H9 (cell line): ENCODE measurements at regions not wholly inside any gene's neighbourhood (a gene's known extent, or its start where the extent isn't known, plus 50 kb on each side); places are given as distances from the start of the nearest gene placed in this dataset.

ENCODE experiments used
- DNase-seq: peaks from one replicate; pipeline ENCODE4 v3.0.0-alpha.2; 2017
- H2AFZ ChIP-seq: one replicate; pipeline ENCODE4 v1.6.1; 2013; ENCODE audit warnings: mild to moderate bottlenecking, low read length, control low read depth, moderate library complexity
- H2AK5ac ChIP-seq: 2 replicates; pipeline ENCODE4 v1.6.1; 2013; ENCODE audit warnings: low read length, control low read depth, mixed read lengths; ENCODE audit not compliant: insufficient read length
- H2BK120ac ChIP-seq: one replicate; pipeline ENCODE4 v1.6.1; 2013; ENCODE audit warnings: low read depth, mild to moderate bottlenecking, low read length, control low read depth, inconsistent platforms; ENCODE audit not compliant: poor library complexity, severe bottlenecking
- H2BK12ac ChIP-seq: 2 replicates; pipeline ENCODE4 v1.6.1; 2013; ENCODE audit warnings: low read length, control low read depth, mixed read lengths, low read depth; ENCODE audit not compliant: insufficient read length
- H2BK15ac ChIP-seq: 2 replicates; pipeline ENCODE4 v1.6.1; 2013; ENCODE audit warnings: low read depth, low read length, control low read depth
- H2BK20ac ChIP-seq: one replicate; pipeline ENCODE4 v1.6.1; 2013; ENCODE audit warnings: low read depth, mild to moderate bottlenecking, low read length, control low read depth, inconsistent platforms; ENCODE audit not compliant: poor library complexity, severe bottlenecking
- H2BK5ac ChIP-seq: 2 replicates; pipeline ENCODE4 v1.6.1; 2013; ENCODE audit warnings: low read length, control low read depth, mixed read lengths; ENCODE audit not compliant: insufficient read length
- H3K14ac ChIP-seq: 2 replicates; pipeline ENCODE4 v1.6.1; 2013; ENCODE audit warnings: low read length, control low read depth; ENCODE audit not compliant: insufficient read depth
- H3K18ac ChIP-seq: 2 replicates; pipeline ENCODE4 v1.6.1; 2013; ENCODE audit warnings: low read depth, mild to moderate bottlenecking, mixed read lengths, low read length, control low read depth; ENCODE audit not compliant: insufficient read length
- H3K23ac ChIP-seq: 2 replicates; pipeline ENCODE4 v1.6.1; 2013; ENCODE audit warnings: low read length, control low read depth, mixed read lengths, low read depth; ENCODE audit not compliant: insufficient read length
- H3K23me2 ChIP-seq: 2 replicates; pipeline ENCODE4 v1.6.1; 2013; ENCODE audit warnings: low read depth, mild to moderate bottlenecking, mixed read lengths, low read length, control low read depth; ENCODE audit not compliant: insufficient read length, poor library complexity, severe bottlenecking
- H3K27ac ChIP-seq: 2 replicates; pipeline ENCODE4 v1.5.1; 2013; ENCODE audit warnings: low read length, control low read depth, mixed read lengths, low read depth; ENCODE audit not compliant: insufficient read length
- H3K27me3 ChIP-seq: 2 replicates; pipeline ENCODE4 v1.6.1; 2013; ENCODE audit warnings: low read length, control low read depth, inconsistent platforms; ENCODE audit not compliant: insufficient read depth
- H3K4ac ChIP-seq: 2 replicates; pipeline ENCODE4 v1.6.1; 2013; ENCODE audit warnings: low read depth, mild to moderate bottlenecking, control low read depth, inconsistent platforms, low read length, moderate library complexity
- H3K4me1 ChIP-seq: 2 replicates; pipeline ENCODE4 v1.6.1; 2013; ENCODE audit warnings: low read length, control low read depth, inconsistent platforms; ENCODE audit not compliant: insufficient read depth
- H3K4me2 ChIP-seq: 2 replicates; pipeline ENCODE4 v1.6.1; 2013; ENCODE audit warnings: low read length, control low read depth, mixed read lengths; ENCODE audit not compliant: insufficient read length, insufficient read depth
- H3K56ac ChIP-seq: 2 replicates; pipeline ENCODE4 v1.6.1; 2013; ENCODE audit warnings: low read depth, mild to moderate bottlenecking, mixed read lengths, low read length, control low read depth; ENCODE audit not compliant: insufficient read length
- H3K79me1 ChIP-seq: 2 replicates; pipeline ENCODE4 v1.6.1; 2013; ENCODE audit warnings: low read depth, mild to moderate bottlenecking, moderate library complexity, low read length, control low read depth, inconsistent platforms; ENCODE audit not compliant: insufficient read depth, poor library complexity, severe bottlenecking
- H3K79me2 ChIP-seq: 2 replicates; pipeline ENCODE4 v1.6.1; 2013; ENCODE audit warnings: low read length, control low read depth, inconsistent platforms; ENCODE audit not compliant: insufficient read depth
- H3K9ac ChIP-seq: 2 replicates; pipeline ENCODE4 v1.6.1; 2013; ENCODE audit warnings: low read length, control low read depth, mixed read lengths; ENCODE audit not compliant: insufficient read length; ENCODE audit errors: extremely low read depth
- H3K9me3 ChIP-seq: one replicate; pipeline ENCODE4 v1.6.1; 2013; ENCODE audit warnings: low read depth, low read length, inconsistent platforms; ENCODE audit not compliant: control insufficient read depth
- H3T11ph ChIP-seq: one replicate; pipeline ENCODE4 v1.6.1; 2013; ENCODE audit warnings: mild to moderate bottlenecking, low read length, control low read depth, inconsistent platforms
- H4K20me1 ChIP-seq: one replicate; pipeline ENCODE4 v1.6.1; 2013; ENCODE audit not compliant: control insufficient read depth, insufficient read length, insufficient read depth
- H4K5ac ChIP-seq: 2 replicates; pipeline ENCODE4 v1.6.1; 2013; ENCODE audit warnings: low read depth, mild to moderate bottlenecking, mixed read lengths, low read length, control low read depth; ENCODE audit not compliant: insufficient read length
- H4K8ac ChIP-seq: replicated peaks from 2 replicates; pipeline ENCODE4 v1.6.1; 2013; ENCODE audit warnings: low read length, control low read depth, mixed read lengths, low read depth; ENCODE audit not compliant: insufficient read length
- H4K91ac ChIP-seq: 2 replicates; pipeline ENCODE4 v1.6.1; 2013; ENCODE audit warnings: low read depth, mild to moderate bottlenecking, moderate library complexity, mixed read lengths, low read length, control low read depth; ENCODE audit not compliant: insufficient read length
- H3K27ac Mint-ChIP-seq, 3 experiments: 2 replicates in 2 of 3; 3 replicates in 1 of 3; pipeline ENCODE4 v1.8.0; 2020 to 2021; ENCODE audit warnings: mixed read lengths in 3 of 3, mild to moderate bottlenecking in 1 of 3, moderate library complexity in 1 of 3
- H3K27me3 Mint-ChIP-seq: 2 replicates; pipeline ENCODE4 v1.8.0; 2021; ENCODE audit warnings: low read depth, mild to moderate bottlenecking, moderate library complexity, mixed read lengths
- H3K36me3 Mint-ChIP-seq, 3 experiments: 2 replicates in 2 of 3; 3 replicates in 1 of 3; pipeline ENCODE4 v1.8.0; 2020 to 2021; ENCODE audit warnings: low read depth in 3 of 3, mixed read lengths in 3 of 3; ENCODE audit not compliant: insufficient read depth in 1 of 3
- H3K4me1 Mint-ChIP-seq, 2 experiments: 2 replicates each; pipeline ENCODE4 v1.8.0; 2020; ENCODE audit warnings: mixed read lengths in 2 of 2
- H3K4me3 Mint-ChIP-seq, 2 experiments: 2 replicates in 1 of 2; 3 replicates in 1 of 2; pipeline ENCODE4 v1.8.0; 2020 to 2021; ENCODE audit warnings: mild to moderate bottlenecking in 2 of 2, mixed read lengths in 2 of 2, moderate library complexity in 1 of 2
- H3K9me3 Mint-ChIP-seq, 2 experiments: 2 replicates in 1 of 2; 3 replicates in 1 of 2; pipeline ENCODE4 v1.8.0; 2020; ENCODE audit warnings: mild to moderate bottlenecking in 2 of 2, mixed read lengths in 2 of 2, moderate library complexity in 1 of 2
- CTCF ChIP-seq: fragments of 200-600 bp; sonication (generic); conservative IDR thresholded peaks from 3 replicates; pipeline ENCODE4 v1.8.0; 2021; ENCODE audit warnings: antibody characterized with exemption, mild to moderate bottlenecking
- WGBS: extraction: QIAGEN DNeasy Blood & Tissue Kit; methylation state at CpG from one replicate; pipeline ENCODE4 v1.1.7; 2013; ENCODE audit warnings: missing lambda C conversion rate, low lambda C conversion rate, mixed read lengths; ENCODE audit not compliant: insufficient read length; ENCODE audit errors: extremely low coverage; 5-methylcytosine and 5-hydroxymethylcytosine counted together

DNA sequence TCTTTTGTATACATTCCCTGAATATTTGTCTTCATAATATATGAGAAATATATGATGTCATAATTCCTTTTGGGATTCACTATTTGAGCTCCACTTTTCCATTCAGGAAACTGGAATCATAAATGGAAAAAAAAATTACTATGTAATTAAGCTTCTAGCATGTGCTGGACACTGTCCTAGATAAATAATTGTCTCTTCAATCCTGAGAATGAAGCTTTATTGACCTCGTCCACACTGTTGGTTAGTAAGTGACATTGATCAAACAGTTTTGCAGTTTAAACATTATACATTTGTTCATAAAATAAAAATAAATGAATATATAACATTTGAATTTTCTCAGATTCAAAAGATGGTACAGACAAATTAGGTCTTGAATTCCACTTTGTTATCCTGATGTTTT, 1691.2 kb downstream of the LRRC4C start:
- no peaks in the 10 kb centered on the region for H3K23me2 ChIP-seq
- H3K4me1 ChIP-seq: no peaks in the 10 kb centered on the region
- H3K4ac ChIP-seq: no peak overlapping the region
- H2AK5ac ChIP-seq: no peak overlapping the region
- H4K20me1 ChIP-seq: no peaks in the 10 kb centered on the region
- H3K23ac ChIP-seq: no peak overlapping the region
- H2AFZ ChIP-seq: no peak overlapping the region
- Mint-ChIP-seq H3K36me3 (no peaks in the 10 kb centered on the region), H3K27me3 (no peaks in the 10 kb centered on the region), H3K9me3 (no peaks in the 10 kb centered on the region; a peak in 1 of 5 replicates), H3K4me1 (no peaks in the 10 kb centered on the region), H3K4me3 (no peak overlapping the region), H3K27ac (no peak overlapping the region)
- no peak overlapping the region for H2BK120ac ChIP-seq
- no peak overlapping the region for H3K4me2 ChIP-seq
- no peak overlapping the region for H2BK20ac ChIP-seq
- H4K8ac ChIP-seq: no peak overlapping the region
- no peak overlapping the region for H4K91ac ChIP-seq
- no peaks in the 10 kb centered on the region for H3K79me1 ChIP-seq
- H3K27me3 ChIP-seq: no peaks in the 10 kb centered on the region
- no peak overlapping the region for H3K56ac ChIP-seq
- H2BK15ac ChIP-seq: no peak overlapping the region
- H3K27ac ChIP-seq: no peak overlapping the region
- H4K5ac ChIP-seq: no peak overlapping the region
- DNase-seq: no peak
- no peaks in the 10 kb centered on the region for H3K79me2 ChIP-seq
- no peaks in the 10 kb centered on the region for H3K9me3 ChIP-seq
- no peak overlapping the region for H3K14ac ChIP-seq
- H2BK12ac ChIP-seq: no peak overlapping the region
- TF ChIP-seq CTCF: no peak
- no peak overlapping the region for H3K18ac ChIP-seq
- no peak overlapping the region for H2BK5ac ChIP-seq
- H3K9ac ChIP-seq: no peak overlapping the region
- H3T11ph ChIP-seq: no peak overlapping the region
- no CpG with 5 or more reads among the region's 1 CpG for WGBS
